Gastrocnemius medialis (tissue), 4 donors: ENCODE measurements at regions not wholly inside any gene's neighbourhood (a gene's known extent, or its start where the extent isn't known, plus 50 kb on each side); places are given as distances from the start of the nearest gene placed in this dataset.

Experiments used
- CTCF ChIP-seq, 5 experiments: fragments of 450-650 bp in 3 of 5; fragments of 200-600 bp in 2 of 5; sonication (generic) in 2 of 5; IDR thresholded peaks in 4 of 5; conservative IDR thresholded peaks in 1 of 5; 1 replicate in 4 of 5; 2 replicates in 1 of 5; pipeline ENCODE4 v1.5.1; 2016 to 2019; ENCODE audit warnings: antibody characterized with exemption in 5 of 5, mild to moderate bottlenecking in 3 of 5, moderate library complexity in 3 of 5
- POLR2A ChIP-seq, 2 donors: fragments of 450-650 bp; IDR thresholded peaks; one replicate each; pipeline ENCODE4 v1.6.1; 2017; ENCODE audit warnings: antibody characterized with exemption in 2 of 2, mild to moderate bottlenecking in 2 of 2, moderate library complexity in 2 of 2

GRCh38 chr2:238994432-238994831 is 146.5 kb downstream of the TWIST2 start:
- no peak for TF ChIP-seq POLR2A (IDR thresholded peaks at IDR 0.05)
- no peak for TF ChIP-seq CTCF (IDR thresholded peaks at IDR 0.05 in 4 of 5, conservative IDR thresholded peaks at IDR 0.05 in 1 of 5)
